Adrenal gland (tissue), 5 donors: ENCODE measurements at regions not wholly inside any gene's neighbourhood (a gene's known extent, or its start where the extent isn't known, plus 50 kb on each side); places are given as distances from the start of the nearest gene placed in this dataset.

ENCODE experiments used
- CTCF ChIP-seq, 6 experiments: fragments of 450-650 bp in 4 of 6; fragments of 200-600 bp in 2 of 6; sonication (generic) in 1 of 6; IDR thresholded peaks; 1 replicate in 5 of 6; 2 replicates in 1 of 6; pipeline versions ENCODE4 v1.5.1 to v1.8.0; 2016 to 2021; ENCODE audit warnings: antibody characterized with exemption in 6 of 6, mild to moderate bottlenecking in 2 of 6, moderate library complexity in 1 of 6
- POLR2A ChIP-seq, 2 donors: fragments of 450-650 bp; IDR thresholded peaks; one replicate each; pipeline ENCODE4 v1.6.1; 2017; ENCODE audit warnings: antibody characterized with exemption in 2 of 2, mild to moderate bottlenecking in 2 of 2, moderate library complexity in 1 of 2
- donor health status: DM: no; HTN: no; CAD: no.

- TF ChIP-seq CTCF (IDR thresholded peaks at IDR 0.05) (no peak), POLR2A (IDR thresholded peaks at IDR 0.05) (no peak)
Measured at GRCh38 chr14:97395068-97395467, 597.9 kb downstream of the VRK1 start.
